B cell (primary cell): ENCODE measurements at regions not wholly inside any gene's neighbourhood (a gene's known extent, or its start where the extent isn't known, plus 50 kb on each side); places are given as distances from the start of the nearest gene placed in this dataset.

Experiments used
- ATAC-seq: fragments of 200-7000 bp; cut with Tn5 transposase; one replicate; pipeline ENCODE4 v1.10.0; 2021; ENCODE audit warnings: low read depth, mild to moderate bottlenecking, moderate number of reproducible peaks, moderate library complexity
- CTCF ChIA-PET: fragments of 350-600 bp; sonication (Branson Sonifier 250); formaldehyde crosslinking; loops from one replicate; lab custom pipeline; 2021; ENCODE audit warnings: antibody characterized with exemption, inconsistent platforms; lab: Charles Lee
- POLR2A ChIA-PET: fragments of 350-600 bp; sonication (Branson Sonifier 250); formaldehyde crosslinking; loops from one replicate; lab custom pipeline; 2021; ENCODE audit warnings: antibody characterized with exemption; lab: Charles Lee
- DNase-seq: peaks from one replicate; pipeline ENCODE4 v3.0.0; 2013
- H2AFZ ChIP-seq: 2 replicates; pipeline ENCODE4 v1.6.1; 2012; ENCODE audit warnings: mild to moderate bottlenecking, low read depth, low read length; ENCODE audit not compliant: insufficient read depth, poor library complexity, severe bottlenecking
- H3K27ac ChIP-seq, 2 donors: 1 replicate in 1 of 2; 2 replicates in 1 of 2; pipeline ENCODE4 v1.5.1; 2012 to 2013; ENCODE audit warnings: low read length in 2 of 2, mild to moderate bottlenecking in 2 of 2, moderate library complexity in 1 of 2
- H3K27me3 ChIP-seq, 4 experiments: fragments of 200-600 bp in 1 of 4; sonication (generic) in 1 of 4; replicated peaks in 1 of 4; 1 replicate in 2 of 4; 2 replicates in 2 of 4; pipeline versions ENCODE4 v1.6.1 to v1.7.0; 2013 to 2016; ENCODE audit warnings: low read length in 3 of 4, mild to moderate bottlenecking in 2 of 4, mixed read lengths in 1 of 4, moderate library complexity in 1 of 4; ENCODE audit not compliant: insufficient read depth in 4 of 4, control insufficient read depth in 3 of 4; ENCODE audit errors: control extremely low read depth in 1 of 4
- H3K36me3 ChIP-seq, 2 experiments: replicated peaks in 1 of 2; 1 replicate in 1 of 2; 2 replicates in 1 of 2; pipeline versions ENCODE4 v1.6.1 to v1.7.1; 2013; ENCODE audit warnings: low read length in 1 of 2; ENCODE audit not compliant: insufficient read depth in 2 of 2, control insufficient read depth in 1 of 2; ENCODE audit errors: control extremely low read depth in 1 of 2, extremely low read depth in 1 of 2
- H3K4me1 ChIP-seq, 2 donors: fragments of 200-600 bp in 1 of 2; sonication (generic) in 1 of 2; 1 replicate in 1 of 2; 2 replicates in 1 of 2; pipeline versions ENCODE4 v1.5.1 to v1.6.1; 2013 to 2017; ENCODE audit warnings: low read length in 2 of 2; ENCODE audit not compliant: control insufficient read depth in 2 of 2, insufficient read depth in 2 of 2
- H3K4me2 ChIP-seq: replicated peaks from 2 replicates; pipeline ENCODE3; 2012; ENCODE audit warnings: mild to moderate bottlenecking, low read depth, low read length; ENCODE audit not compliant: poor library complexity, severe bottlenecking
- H3K4me3 ChIP-seq, 5 experiments: fragments of 200-600 bp in 1 of 5; sonication (generic) in 1 of 5; 1 replicate in 3 of 5; 2 replicates in 2 of 5; pipeline versions ENCODE4 v1.5.1 to v1.7.0; 2011 to 2016; ENCODE audit warnings: low read length in 4 of 5, mild to moderate bottlenecking in 4 of 5, low read depth in 2 of 5, control low read depth in 1 of 5, moderate library complexity in 1 of 5; ENCODE audit not compliant: insufficient read depth in 1 of 5; ENCODE audit errors: control extremely low read depth in 1 of 5, extremely low read depth in 1 of 5
- H3K79me2 ChIP-seq: fragments of 200-600 bp; sonication (generic); one replicate; pipeline ENCODE4 v1.6.0; 2016; ENCODE audit warnings: low read length; ENCODE audit not compliant: control insufficient read depth, insufficient read depth
- H3K9ac ChIP-seq: fragments of 200-600 bp; sonication (generic); 2 replicates; pipeline ENCODE4 v1.6.1; 2017; ENCODE audit warnings: mild to moderate bottlenecking, low read length, moderate library complexity
- H3K9me3 ChIP-seq, 3 donors: one replicate each; pipeline versions ENCODE4 v1.6.1 to v1.7.1; 2013; ENCODE audit warnings: low read length in 2 of 3; ENCODE audit not compliant: control insufficient read depth in 2 of 3, insufficient read depth in 1 of 3; ENCODE audit errors: control extremely low read depth in 1 of 3
- H4K20me1 ChIP-seq: 2 replicates; pipeline ENCODE4 v1.6.0; 2012; ENCODE audit warnings: mild to moderate bottlenecking, low read length; ENCODE audit not compliant: insufficient read depth, control insufficient read depth, poor library complexity, severe bottlenecking
- H3K27ac Mint-ChIP-seq: one replicate; pipeline ENCODE4 v1.8.0; 2021; ENCODE audit warnings: mixed read lengths
- H3K27me3 Mint-ChIP-seq: one replicate; pipeline ENCODE4 v1.8.0; 2021; ENCODE audit warnings: mixed read lengths
- H3K4me1 Mint-ChIP-seq: one replicate; pipeline ENCODE4 v1.8.0; 2021; ENCODE audit warnings: mixed read lengths
- H3K4me3 Mint-ChIP-seq: one replicate; pipeline ENCODE4 v1.8.0; 2021; ENCODE audit warnings: mixed read lengths
- H3K9me3 Mint-ChIP-seq: one replicate; pipeline ENCODE4 v1.8.0; 2022; ENCODE audit warnings: mixed read lengths; ENCODE audit not compliant: insufficient read depth
- EZH2 ChIP-seq: IDR thresholded peaks from 2 replicates; pipeline ENCODE4 v1.6.1; 2012; ENCODE audit warnings: borderline replicate concordance, low read depth, mild to moderate bottlenecking, moderate library complexity, low read length; ENCODE audit not compliant: insufficient read depth, poor library complexity, severe bottlenecking
- WGBS: methylation state at CpG from one replicate; pipeline ENCODE4 v1.1.5; 2013; ENCODE audit warnings: missing lambda C conversion rate; ENCODE audit not compliant: insufficient coverage; 5-methylcytosine and 5-hydroxymethylcytosine counted together
- intact Hi-C: fragments of 100-400 bp; cut with micrococcal nuclease; formaldehyde crosslinking; loops from one replicate; pipeline ENCODE4 v1.10.0; 2022
- TF ChIP-seq, protein P1 (sequence below): fragments of 200-600 bp; IDR thresholded peaks from one replicate; pipeline ENCODE4 v1.8.0; 2022; ENCODE audit warnings: antibody characterized with exemption, mild to moderate bottlenecking

DNA sequence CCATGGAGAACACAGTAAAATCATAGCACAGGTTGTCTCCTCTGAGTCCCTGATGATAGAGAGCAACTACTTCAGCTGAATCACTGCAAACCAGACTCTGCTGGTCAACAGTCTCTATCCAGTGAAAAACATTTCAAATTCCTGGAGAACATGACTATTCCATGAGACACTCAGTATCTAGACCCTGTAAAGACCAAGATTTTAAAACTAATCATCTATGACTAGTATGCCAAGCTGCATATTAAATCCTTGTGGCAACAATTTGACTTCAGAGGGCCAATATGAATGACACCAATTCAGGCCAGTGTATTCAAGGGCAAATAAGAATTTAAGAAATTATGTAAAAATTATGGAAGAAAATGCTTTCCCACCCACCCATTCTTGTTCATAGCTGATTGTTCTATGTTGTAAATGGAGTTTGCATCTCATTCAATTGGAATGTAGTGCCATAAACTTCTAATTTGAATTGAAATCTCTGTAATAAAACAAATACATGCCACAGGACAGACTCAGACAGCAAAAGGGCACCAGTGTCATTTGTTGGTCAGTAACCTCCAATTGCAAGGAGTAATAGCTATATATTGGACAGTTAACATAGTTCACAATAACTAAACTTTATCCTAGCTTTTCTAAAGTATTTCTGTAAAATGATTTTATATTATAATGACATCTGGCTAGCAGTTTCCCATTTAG lies 80.1 kb upstream of the LPAR1 start:
- H4K20me1 ChIP-seq: no peaks in the 10 kb centered on the region
- Mint-ChIP-seq H3K9me3 (peaks cover 9% of the 10 kb centered on the region), H3K4me1 (no peaks in the 10 kb centered on the region), H3K27ac (no peak overlapping the region), H3K4me3 (no peak overlapping the region), H3K27me3 (no peaks in the 10 kb centered on the region)
- no peak overlapping the region for H3K27ac ChIP-seq
- CTCF ChIA-PET: no interaction called here
- H3K4me3 ChIP-seq: no peak overlapping the region
- no peak for TF ChIP-seq EZH2
- TF ChIP-seq, protein P1, sequence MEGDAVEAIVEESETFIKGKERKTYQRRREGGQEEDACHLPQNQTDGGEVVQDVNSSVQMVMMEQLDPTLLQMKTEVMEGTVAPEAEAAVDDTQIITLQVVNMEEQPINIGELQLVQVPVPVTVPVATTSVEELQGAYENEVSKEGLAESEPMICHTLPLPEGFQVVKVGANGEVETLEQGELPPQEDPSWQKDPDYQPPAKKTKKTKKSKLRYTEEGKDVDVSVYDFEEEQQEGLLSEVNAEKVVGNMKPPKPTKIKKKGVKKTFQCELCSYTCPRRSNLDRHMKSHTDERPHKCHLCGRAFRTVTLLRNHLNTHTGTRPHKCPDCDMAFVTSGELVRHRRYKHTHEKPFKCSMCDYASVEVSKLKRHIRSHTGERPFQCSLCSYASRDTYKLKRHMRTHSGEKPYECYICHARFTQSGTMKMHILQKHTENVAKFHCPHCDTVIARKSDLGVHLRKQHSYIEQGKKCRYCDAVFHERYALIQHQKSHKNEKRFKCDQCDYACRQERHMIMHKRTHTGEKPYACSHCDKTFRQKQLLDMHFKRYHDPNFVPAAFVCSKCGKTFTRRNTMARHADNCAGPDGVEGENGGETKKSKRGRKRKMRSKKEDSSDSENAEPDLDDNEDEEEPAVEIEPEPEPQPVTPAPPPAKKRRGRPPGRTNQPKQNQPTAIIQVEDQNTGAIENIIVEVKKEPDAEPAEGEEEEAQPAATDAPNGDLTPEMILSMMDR: no peak
- no peaks in the 10 kb centered on the region for H3K4me1 ChIP-seq
- intact Hi-C loops: no loop called here
- H3K9ac ChIP-seq: no peak overlapping the region
- no peaks in the 10 kb centered on the region for H3K79me2 ChIP-seq
- DNase-seq (no peak), ATAC-seq (no peak)
- POLR2A ChIA-PET: no interaction called here
- H3K36me3 ChIP-seq: no peaks in the 10 kb centered on the region
- peaks cover 0 to 7% (median 0%) of the 10 kb centered on the region in 3 donors for H3K9me3 ChIP-seq
- no peak overlapping the region for H2AFZ ChIP-seq
- no peak overlapping the region for H3K4me2 ChIP-seq
- no peaks in the 10 kb centered on the region for H3K27me3 ChIP-seq

DNA sequence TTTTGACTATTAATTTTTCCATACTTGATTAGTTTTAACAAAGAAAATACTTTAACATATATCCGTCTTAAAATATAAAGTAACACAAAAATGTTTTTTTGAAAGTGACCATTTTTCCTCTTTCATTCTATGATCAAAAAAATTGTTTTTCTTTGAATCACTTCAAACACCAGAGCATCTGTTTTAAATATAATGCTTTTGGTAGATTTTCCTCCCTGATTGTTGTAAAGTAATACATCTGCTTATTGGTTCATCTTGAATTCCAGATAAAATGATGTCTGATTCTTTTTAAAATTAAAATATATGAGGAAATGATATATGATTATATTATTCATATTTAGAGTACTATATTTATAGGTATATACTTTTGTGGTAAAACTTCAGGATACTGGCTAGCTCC lies 76.2 kb upstream of the LPAR1 start:
- peaks cover 0 to 3% (median 0%) of the 10 kb centered on the region in 3 donors for H3K9me3 ChIP-seq
- no peaks in the 10 kb centered on the region for H3K36me3 ChIP-seq
- Mint-ChIP-seq H3K9me3 (peaks cover 6% of the 10 kb centered on the region), H3K27me3 (no peaks in the 10 kb centered on the region), H3K4me1 (no peaks in the 10 kb centered on the region), H3K27ac (no peak overlapping the region), H3K4me3 (no peak overlapping the region)
- H4K20me1 ChIP-seq: no peaks in the 10 kb centered on the region
- DNase-seq: no peak
- TF ChIP-seq, protein P1: no peak
- TF ChIP-seq EZH2: no peak
- H2AFZ ChIP-seq: no peak overlapping the region
- no peaks in the 10 kb centered on the region for H3K79me2 ChIP-seq
- no peaks in the 10 kb centered on the region for H3K4me1 ChIP-seq
- H3K27ac ChIP-seq: no peak overlapping the region
- no peak overlapping the region for H3K9ac ChIP-seq
- ATAC-seq: no peak
- ChIA-PET POLR2A (no interaction called here), CTCF (interaction anchor here (1.2 kb wide), 1 partner anchor 123 kb away, joined by 3 read pairs; no protein-coding TSS in a partner anchor)
- H3K27me3 ChIP-seq: no peaks in the 10 kb centered on the region
- no peak overlapping the region for H3K4me3 ChIP-seq
- no CpG with 5 or more reads among the region's 1 CpG for WGBS
- H3K4me2 ChIP-seq: no peak overlapping the region
- intact Hi-C loops: no loop called here
